Activated CD8-positive, alpha-beta memory T cell treated with anti-CD3 and anti-CD28 coated beads, Interleukin-2, amount 50 U/mL, for 4 hours (primary cell): ENCODE measurements at regions not wholly inside any gene's neighbourhood (a gene's known extent, or its start where the extent isn't known, plus 50 kb on each side); places are given as distances from the start of the nearest gene placed in this dataset.
"Not testable (repeated sequence)": the region's sequence is repeated elsewhere in the genome, so short reads cannot be mapped to it uniquely, and the experiment has no call there.

Source experiments
- DNase-seq: peaks from one replicate; pipeline ENCODE4 v3.0.0-alpha.2; 2020

GRCh38 chr2:87519158-87520011 is 228.5 kb upstream of the PLGLB2 start:
- DNase-seq = not testable (repeated sequence)

- DNase-seq = not testable (repeated sequence)
Observed at GRCh38 chr2:87521057-87521456, 226.8 kb upstream of the PLGLB2 start.

- DNase-seq = not testable (repeated sequence)
Observed at GRCh38 chr2:87521489-87521888, 226.4 kb upstream of the PLGLB2 start.

GRCh38 chr2:87524619-87525188 is 223.2 kb upstream of the PLGLB2 start:
- DNase-seq = not testable (repeated sequence)

- DNase-seq = not testable (repeated sequence)
Observed at GRCh38 chr2:87525497-87525991, 222.3 kb upstream of the PLGLB2 start.

- DNase-seq = not testable (repeated sequence)
Observed at GRCh38 chr2:87526258-87526657, 221.6 kb upstream of the PLGLB2 start.

GRCh38 chr2:87531968-87532715 is 215.7 kb upstream of the PLGLB2 start:
- DNase-seq = not testable (repeated sequence)

GRCh38 chr2:87533390-87534272 is 214.3 kb upstream of the PLGLB2 start:
- not testable (repeated sequence) for DNase-seq

- DNase-seq = not testable (repeated sequence)
Observed at GRCh38 chr2:87534273-87534889, 213.5 kb upstream of the PLGLB2 start.

GRCh38 chr2:87536427-87536826 is 211.5 kb upstream of the PLGLB2 start:
- not testable (repeated sequence) for DNase-seq

GRCh38 chr2:87537251-87537671 is 210.6 kb upstream of the PLGLB2 start:
- not testable (repeated sequence) for DNase-seq

GRCh38 chr2:87538268-87538667 is 209.6 kb upstream of the PLGLB2 start:
- DNase-seq = not testable (repeated sequence)

- DNase-seq = not testable (repeated sequence)
Observed at GRCh38 chr2:87539151-87539943, 208.5 kb upstream of the PLGLB2 start.

- not testable (repeated sequence) for DNase-seq
Observed at GRCh38 chr2:87540242-87540641, 207.6 kb upstream of the PLGLB2 start.

GRCh38 chr2:87542599-87543174 is 205.2 kb upstream of the PLGLB2 start:
- not testable (repeated sequence) for DNase-seq

GRCh38 chr2:87543797-87544196 is 204.1 kb upstream of the PLGLB2 start:
- DNase-seq = not testable (repeated sequence)

- DNase-seq = not testable (repeated sequence)
Observed at GRCh38 chr2:87547106-87547505, 200.8 kb upstream of the PLGLB2 start.

- DNase-seq = not testable (repeated sequence)
Observed at GRCh38 chr2:87547966-87548365, 199.9 kb upstream of the PLGLB2 start.

- DNase-seq = not testable (repeated sequence)
Observed at GRCh38 chr2:87548681-87549536, 199.0 kb upstream of the PLGLB2 start.
